GM08714 (cell line): ENCODE measurements at regions not wholly inside any gene's neighbourhood (a gene's known extent, or its start where the extent isn't known, plus 50 kb on each side); places are given as distances from the start of the nearest gene placed in this dataset.
"Not testable (repeated sequence)": the region's sequence is repeated elsewhere in the genome, so short reads cannot be mapped to it uniquely, and the experiment has no call there.

Experiments used
- H3K4me3 ChIP-seq: fragments of 200-500 bp; sonication (Bioruptor generic); 2 replicates; pipeline ENCODE4 v1.5.1; 2014; ENCODE audit warnings: mild to moderate bottlenecking, low read length, inconsistent platforms
- ZNF274 ChIP-seq: IDR thresholded peaks from 2 replicates; pipeline ENCODE4 v1.6.1; 2012; ENCODE audit warnings: mild to moderate bottlenecking, low read depth, low read length

DNA sequence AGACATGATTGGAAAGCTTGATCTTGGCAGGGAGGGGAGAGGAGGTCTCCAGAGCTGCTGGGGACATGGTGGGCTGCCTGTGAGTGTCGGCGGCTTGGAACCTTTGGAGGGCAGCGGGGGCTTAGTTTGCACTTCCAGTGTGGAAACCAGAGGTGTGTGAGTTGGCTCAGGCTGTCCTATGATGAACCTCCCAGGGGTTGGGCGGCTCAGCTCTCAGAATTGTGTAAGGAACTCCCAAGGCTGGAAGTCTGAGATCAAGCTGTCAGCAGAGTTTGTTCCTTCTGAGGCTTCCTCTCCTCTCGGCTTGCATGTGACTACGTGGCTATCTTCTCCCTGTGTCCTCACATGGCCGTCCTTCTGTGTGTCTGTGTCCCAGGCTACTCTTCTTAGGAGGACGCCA, 87.9 kb upstream of the B3GAT1 start:
- no peak for TF ChIP-seq ZNF274
- no peak overlapping the region for H3K4me3 ChIP-seq

- no peak for TF ChIP-seq ZNF274
- H3K4me3 ChIP-seq: no peak overlapping the region
Observed at GRCh38 chr11:134498326-134499139, 86.5 kb upstream of the B3GAT1 start.

GRCh38 chr11:134497586-134497985, 85.5 kb upstream of the B3GAT1 start:
- no peak overlapping the region for H3K4me3 ChIP-seq
- no peak for TF ChIP-seq ZNF274

GRCh38 chr11:134496058-134496457, 84.0 kb upstream of the B3GAT1 start:
- not testable (repeated sequence) for H3K4me3 ChIP-seq

GRCh38 chr11:134494395-134494794, 82.4 kb upstream of the B3GAT1 start:
- not testable (repeated sequence) for H3K4me3 ChIP-seq

- H3K4me3 ChIP-seq: not testable (repeated sequence)
Observed at GRCh38 chr11:134492411-134492810, 80.4 kb upstream of the B3GAT1 start.

- TF ChIP-seq ZNF274: no peak
- no peak overlapping the region for H3K4me3 ChIP-seq
Observed at GRCh38 chr11:134489728-134490127, 77.7 kb upstream of the B3GAT1 start.

GRCh38 chr11:134488913-134489312, 76.9 kb upstream of the B3GAT1 start:
- H3K4me3 ChIP-seq: no peak overlapping the region
- TF ChIP-seq ZNF274: no peak

- TF ChIP-seq ZNF274: no peak
- no peak overlapping the region for H3K4me3 ChIP-seq
Observed at GRCh38 chr11:134488512-134488911, 76.5 kb upstream of the B3GAT1 start.

DNA sequence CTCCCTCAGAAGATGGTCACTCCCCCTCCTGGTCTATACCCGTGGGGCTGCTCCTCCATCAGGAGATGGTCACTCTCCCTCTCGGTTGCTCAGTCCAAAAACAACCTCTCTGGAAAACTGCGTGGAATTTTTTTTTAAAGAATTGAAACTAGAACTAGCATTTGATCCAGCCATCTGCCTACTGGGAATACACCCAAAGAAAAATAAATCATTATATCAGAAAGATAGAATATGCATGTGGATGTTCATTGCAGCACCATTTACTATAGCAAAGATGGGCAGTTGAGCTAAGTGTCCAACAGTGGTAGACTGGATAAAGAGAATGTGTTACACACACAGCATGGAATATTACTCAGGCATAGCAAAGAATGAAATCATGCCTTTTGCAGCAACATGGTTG, 75.7 kb upstream of the B3GAT1 start:
- no peak overlapping the region for H3K4me3 ChIP-seq
- TF ChIP-seq ZNF274: no peak

GRCh38 chr11:134486704-134487103, 74.7 kb upstream of the B3GAT1 start:
- no peak for TF ChIP-seq ZNF274

DNA sequence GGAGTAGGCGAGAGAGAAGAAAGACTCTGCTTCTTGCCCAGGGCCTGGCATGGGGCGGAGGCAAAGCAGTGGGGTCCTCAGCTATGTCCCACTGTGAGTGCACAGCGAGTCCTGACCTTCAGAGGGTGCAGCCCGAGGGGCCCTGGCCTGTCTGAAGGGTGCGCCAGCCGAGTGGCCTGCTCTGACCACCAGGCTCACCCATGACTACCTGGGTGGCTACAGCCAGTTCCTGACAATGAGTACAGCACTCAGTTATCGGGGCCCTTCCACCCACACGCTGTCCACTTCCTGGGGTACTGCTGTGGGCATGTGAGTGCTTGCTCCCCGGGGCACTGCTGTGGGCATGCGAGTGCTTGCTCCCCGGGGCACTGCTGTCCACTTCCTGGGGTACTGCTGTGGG, 74.1 kb upstream of the B3GAT1 start:
- no peak overlapping the region for H3K4me3 ChIP-seq
- TF ChIP-seq ZNF274: no peak

More at GRCh38 chr11:134486704-134487103, 74.7 kb upstream of the B3GAT1 start:
- no peak overlapping the region for H3K4me3 ChIP-seq

GRCh38 chr11:134485316-134485715, 73.3 kb upstream of the B3GAT1 start:
- no peak for TF ChIP-seq ZNF274
- H3K4me3 ChIP-seq: no peak overlapping the region

DNA sequence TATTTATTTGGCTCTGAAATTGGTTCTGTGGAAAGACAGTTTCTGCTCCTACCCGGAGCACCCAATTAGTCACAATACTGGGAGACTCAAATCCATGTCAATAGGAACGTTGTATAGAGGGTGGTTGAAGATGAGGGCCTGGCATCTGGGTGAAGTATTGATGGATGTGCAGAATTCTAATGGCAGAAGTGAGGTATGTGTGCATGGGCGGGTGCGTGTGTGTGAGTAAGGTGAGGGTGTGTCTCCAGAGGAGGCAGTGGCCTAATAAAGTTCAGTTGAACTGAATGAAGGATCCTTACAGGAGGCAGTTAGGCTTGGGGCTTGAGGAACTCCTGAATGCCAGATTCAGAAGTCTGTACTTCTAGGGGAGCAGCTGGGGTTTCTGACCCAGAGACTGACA, 71.8 kb upstream of the B3GAT1 start:
- TF ChIP-seq ZNF274: no peak
- H3K4me3 ChIP-seq: no peak overlapping the region

GRCh38 chr11:134483291-134483690, 71.2 kb upstream of the B3GAT1 start:
- H3K4me3 ChIP-seq: no peak overlapping the region
- no peak for TF ChIP-seq ZNF274

DNA sequence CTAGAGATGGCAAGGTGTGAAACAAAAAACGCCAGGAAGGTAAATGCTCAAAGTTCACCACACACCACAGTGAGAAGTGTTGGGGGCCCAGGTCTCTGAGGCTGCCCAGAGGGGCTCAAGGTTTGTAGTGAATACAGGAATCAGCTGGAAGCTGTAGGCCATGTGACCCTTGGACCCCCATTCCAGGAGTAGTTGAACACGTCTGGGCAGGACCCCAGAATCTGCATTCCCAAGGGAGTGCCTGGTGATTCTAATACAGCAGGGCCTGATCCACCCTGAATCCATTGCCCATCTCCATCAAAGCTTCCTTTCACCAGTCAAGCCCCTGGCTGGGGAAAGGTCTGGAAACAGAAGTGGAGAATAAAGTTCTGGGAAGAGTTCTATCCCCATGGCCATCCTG, 70.8 kb upstream of the B3GAT1 start:
- TF ChIP-seq ZNF274: no peak
- H3K4me3 ChIP-seq: no peak overlapping the region

- H3K4me3 ChIP-seq: no peak overlapping the region
Observed at GRCh38 chr11:134481933-134482527, 70.0 kb upstream of the B3GAT1 start.

More at GRCh38 chr11:134481933-134482527, 70.0 kb upstream of the B3GAT1 start:
- TF ChIP-seq ZNF274: no peak
